Choroid plexus epithelial cell (primary cell): ENCODE measurements at regions not wholly inside any gene's neighbourhood (a gene's known extent, or its start where the extent isn't known, plus 50 kb on each side); places are given as distances from the start of the nearest gene placed in this dataset.

Experiments used
- DNase-seq: peaks from one replicate; pipeline ENCODE4 v3.0.0-alpha.2; 2010; ENCODE audit warnings: low read depth
- H3K4me3 ChIP-seq: 2 replicates; pipeline ENCODE4 v1.5.1; 2011; ENCODE audit warnings: low read depth, mild to moderate bottlenecking, control low read depth, low read length, moderate library complexity
- CTCF ChIP-seq: conservative IDR thresholded peaks from 2 replicates; pipeline ENCODE4 v1.5.1; 2011; ENCODE audit warnings: low read depth, mild to moderate bottlenecking, control low read depth, inconsistent platforms, low read length, moderate library complexity

GRCh38 chr11:86159581-86159891 is 85.0 kb upstream of the EED start:
- no peak for TF ChIP-seq CTCF
- no peak overlapping the region for H3K4me3 ChIP-seq
- no peak for DNase-seq

- no peak for TF ChIP-seq CTCF
- H3K4me3 ChIP-seq, result no peak overlapping the region
- DNase-seq, result no peak
Observed at GRCh38 chr11:86158704-86159580, 85.6 kb upstream of the EED start.

- no peak for TF ChIP-seq CTCF
- no peak for DNase-seq
- no peak overlapping the region for H3K4me3 ChIP-seq
Observed at GRCh38 chr11:86157797-86158378, 86.7 kb upstream of the EED start.

GRCh38 chr11:86156397-86156955 is 87.6 kb upstream of the PICALM start:
- no peak for TF ChIP-seq CTCF
- no peak overlapping the region for H3K4me3 ChIP-seq
- no peak for DNase-seq

- H3K4me3 ChIP-seq, result no peak overlapping the region
- no peak for DNase-seq
- TF ChIP-seq CTCF, result no peak
Observed at GRCh38 chr11:86155200-86155844, 86.4 kb upstream of the PICALM start.

- no peak for DNase-seq
- no peak overlapping the region for H3K4me3 ChIP-seq
- no peak for TF ChIP-seq CTCF
Observed at GRCh38 chr11:86153439-86153838, 84.6 kb upstream of the PICALM start.
